ENCODE measurements at regions not wholly inside any gene's neighbourhood (a gene's known extent, or its start where the extent isn't known, plus 50 kb on each side); places are given as distances from the start of the nearest gene placed in this dataset.

DNA sequence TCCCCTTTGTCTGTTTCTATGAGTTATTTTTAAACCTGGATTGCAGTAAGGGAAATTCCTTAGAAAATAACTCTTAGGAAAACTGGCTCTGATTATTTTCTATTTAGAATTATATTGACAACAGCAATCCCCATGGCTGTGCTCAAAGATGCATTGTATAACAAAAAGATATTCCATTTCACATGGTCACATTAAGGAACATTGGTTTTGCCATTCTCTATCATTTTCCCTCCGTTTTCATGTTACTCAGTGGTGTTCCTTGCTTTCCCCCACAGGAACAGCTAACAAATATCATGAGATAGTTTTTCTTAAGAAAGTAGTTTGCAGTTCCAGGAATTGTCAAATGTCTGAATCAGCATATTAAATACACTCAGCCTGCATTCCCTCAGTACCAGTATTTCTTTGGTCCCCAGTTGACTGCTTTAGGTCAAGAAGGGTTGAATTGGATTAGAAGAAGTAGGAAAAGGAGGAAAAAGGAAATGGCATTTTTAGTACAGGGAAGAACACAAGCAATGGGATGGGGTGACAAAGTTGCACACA lies 436.7 kb downstream of the TNS3 start:
- H3K9me3 ChIP-seq (ENCODE audit: control insufficient read depth in 2 of 2, low read length in 2 of 2): no peaks in the 10 kb centered on the region
- H3K36me3 ChIP-seq (ENCODE audit: control insufficient read depth, insufficient read depth, low read length): no peaks in the 10 kb centered on the region
- H3K4me1 ChIP-seq (ENCODE audit: control insufficient read depth, insufficient read depth, low read length, poor library complexity, severe bottlenecking): no peaks in the 10 kb centered on the region
- no peak overlapping the region for H3K4me3 ChIP-seq (ENCODE audit: low read depth, low read length)
- no peak overlapping the region for H3K27ac Mint-ChIP-seq
- H3K27me3 ChIP-seq (ENCODE audit: control insufficient read depth, insufficient read depth, low read length): no peaks in the 10 kb centered on the region
- no peak for DNase-seq
- ATAC-seq (ENCODE audit: low read depth in 2 of 2): no peak
- no peak overlapping the region for H3K27ac ChIP-seq (ENCODE audit: insufficient read depth, low read length, poor library complexity, severe bottlenecking)
- H3K36me3 Mint-ChIP-seq: no peaks in the 10 kb centered on the region
- H3K4me1 Mint-ChIP-seq: no peaks in the 10 kb centered on the region
- no peak overlapping the region for H3K4me3 Mint-ChIP-seq
- no peaks in the 10 kb centered on the region for H3K27me3 Mint-ChIP-seq
- peaks cover 0 to 6% (median 0%) of the 10 kb centered on the region in 7 donors for H3K9me3 Mint-ChIP-seq

- peaks cover 0 to 5% (median 0%) of the 10 kb centered on the region in 7 donors for H3K9me3 Mint-ChIP-seq
- no peak overlapping the region for H3K4me3 ChIP-seq (ENCODE audit: low read depth, low read length)
- H3K4me1 ChIP-seq (ENCODE audit: control insufficient read depth, insufficient read depth, low read length, poor library complexity, severe bottlenecking): no peaks in the 10 kb centered on the region
- no peak for ATAC-seq (ENCODE audit: low read depth in 2 of 2)
- H3K27me3 Mint-ChIP-seq: no peaks in the 10 kb centered on the region
- peaks cover 2% of the 10 kb centered on the region for H3K27me3 ChIP-seq (ENCODE audit: control insufficient read depth, insufficient read depth, low read length)
- no peak overlapping the region for H3K27ac Mint-ChIP-seq
- no peak for DNase-seq
- H3K9me3 ChIP-seq (ENCODE audit: control insufficient read depth in 2 of 2, low read length in 2 of 2): no peaks in the 10 kb centered on the region
- H3K36me3 Mint-ChIP-seq: no peaks in the 10 kb centered on the region
- no peak overlapping the region for H3K27ac ChIP-seq (ENCODE audit: insufficient read depth, low read length, poor library complexity, severe bottlenecking)
- H3K4me3 Mint-ChIP-seq: no peak overlapping the region
- H3K4me1 Mint-ChIP-seq: no peaks in the 10 kb centered on the region
- no peaks in the 10 kb centered on the region for H3K36me3 ChIP-seq (ENCODE audit: control insufficient read depth, insufficient read depth, low read length)
Observed at GRCh38 chr7:47143339-47143738, 438.6 kb downstream of the TNS3 start.

- Histone ChIP-seq H3K4me1 (ENCODE audit: control insufficient read depth, insufficient read depth, low read length, poor library complexity, severe bottlenecking) (no peaks in the 10 kb centered on the region), H3K27me3 (ENCODE audit: control insufficient read depth, insufficient read depth, low read length) (peaks cover 2% of the 10 kb centered on the region), H3K9me3 (ENCODE audit: control insufficient read depth in 2 of 2, low read length in 2 of 2) (no peaks in the 10 kb centered on the region), H3K4me3 (ENCODE audit: low read depth, low read length) (no peak overlapping the region), H3K36me3 (ENCODE audit: control insufficient read depth, insufficient read depth, low read length) (no peaks in the 10 kb centered on the region), H3K27ac (ENCODE audit: insufficient read depth, low read length, poor library complexity, severe bottlenecking) (no peak overlapping the region)
- Mint-ChIP-seq H3K27me3 (no peaks in the 10 kb centered on the region), H3K27ac (no peak overlapping the region), H3K4me3 (no peak overlapping the region), H3K9me3 (peaks cover 0 to 5% (median 0%) of the 10 kb centered on the region in 7 donors), H3K4me1 (no peaks in the 10 kb centered on the region), H3K36me3 (no peaks in the 10 kb centered on the region)
- DNase-seq: no peak
- no peak for ATAC-seq (ENCODE audit: low read depth in 2 of 2)
Observed at GRCh38 chr7:47142867-47143175, 439.1 kb downstream of the TNS3 start.

DNA sequence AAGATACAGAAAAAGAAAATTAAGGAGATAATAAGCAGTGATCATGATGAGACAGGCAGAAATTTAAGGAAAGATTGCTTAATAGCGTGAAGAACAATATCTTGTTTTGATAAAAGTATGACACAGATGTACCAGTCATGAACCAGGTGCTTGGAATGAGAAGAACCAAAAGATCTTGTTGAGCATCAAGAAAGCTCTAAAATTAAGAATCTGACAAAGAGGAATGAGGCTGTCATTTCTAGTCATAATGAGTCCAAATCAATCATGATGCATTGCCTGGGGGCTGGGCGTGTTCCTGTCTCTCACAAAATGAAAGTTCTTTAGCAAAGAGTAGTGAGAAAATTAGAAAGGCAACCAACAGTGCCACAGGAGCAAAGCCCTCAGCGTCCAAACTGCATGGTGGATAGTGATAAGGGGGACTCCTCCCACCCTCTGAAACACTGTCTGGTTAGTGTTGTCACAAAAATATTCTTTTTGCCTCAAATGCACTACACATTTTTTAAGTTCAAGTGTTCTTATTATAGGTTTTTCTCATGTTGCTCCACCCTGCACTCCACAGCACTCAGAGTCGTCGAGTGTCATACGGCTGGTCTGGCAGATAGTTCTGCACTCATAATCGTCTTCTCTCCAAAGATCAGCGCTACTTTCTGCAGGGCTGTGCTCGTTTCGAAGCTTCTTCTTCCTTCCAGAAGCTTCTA lies 439.6 kb downstream of the TNS3 start:
- no peak overlapping the region for H3K4me3 ChIP-seq (ENCODE audit: low read depth, low read length)
- Mint-ChIP-seq H3K27ac (no peak overlapping the region), H3K9me3 (peaks cover 0 to 5% (median 0%) of the 10 kb centered on the region in 7 donors), H3K27me3 (no peaks in the 10 kb centered on the region), H3K4me3 (no peak overlapping the region), H3K4me1 (no peaks in the 10 kb centered on the region), H3K36me3 (no peaks in the 10 kb centered on the region)
- H3K27ac ChIP-seq (ENCODE audit: insufficient read depth, low read length, poor library complexity, severe bottlenecking): no peak overlapping the region
- H3K4me1 ChIP-seq (ENCODE audit: control insufficient read depth, insufficient read depth, low read length, poor library complexity, severe bottlenecking): no peaks in the 10 kb centered on the region
- DNase-seq (no peak), ATAC-seq (ENCODE audit: low read depth in 2 of 2) (no peak)
- H3K27me3 ChIP-seq (ENCODE audit: control insufficient read depth, insufficient read depth, low read length): peaks cover 2% of the 10 kb centered on the region
- no peaks in the 10 kb centered on the region for H3K36me3 ChIP-seq (ENCODE audit: control insufficient read depth, insufficient read depth, low read length)
- no peaks in the 10 kb centered on the region for H3K9me3 ChIP-seq (ENCODE audit: control insufficient read depth in 2 of 2, low read length in 2 of 2)

DNA sequence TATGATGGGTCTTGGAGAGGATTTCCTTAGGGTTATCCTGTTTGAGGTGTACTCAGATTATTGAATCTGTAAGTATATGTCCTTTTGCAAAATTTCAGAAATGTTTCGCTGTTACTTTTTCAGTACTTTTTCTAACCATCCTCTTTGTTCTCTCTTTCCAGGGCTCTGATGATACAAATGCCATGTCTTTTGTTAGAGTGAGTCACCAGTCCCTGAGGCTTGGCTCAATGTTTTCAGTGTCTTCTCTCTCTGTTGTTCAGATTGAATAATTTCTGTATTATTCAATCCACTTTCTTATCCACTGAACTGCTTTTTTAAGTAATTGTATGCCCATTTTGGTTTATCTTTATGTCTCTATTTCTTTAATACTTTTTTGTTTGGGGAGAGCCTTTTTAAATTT lies 449.4 kb downstream of the TNS3 start:
- H3K9me3 ChIP-seq (ENCODE audit: control insufficient read depth in 2 of 2, low read length in 2 of 2): no peaks in the 10 kb centered on the region
- no peaks in the 10 kb centered on the region for H3K36me3 ChIP-seq (ENCODE audit: control insufficient read depth, insufficient read depth, low read length)
- H3K9me3 Mint-ChIP-seq: peaks cover 0 to 5% (median 0%) of the 10 kb centered on the region in 7 donors
- H3K27ac ChIP-seq (ENCODE audit: insufficient read depth, low read length, poor library complexity, severe bottlenecking): no peak overlapping the region
- H3K4me3 ChIP-seq (ENCODE audit: low read depth, low read length): no peak overlapping the region
- no peaks in the 10 kb centered on the region for H3K36me3 Mint-ChIP-seq
- H3K27me3 Mint-ChIP-seq: no peaks in the 10 kb centered on the region
- no peak overlapping the region for H3K27ac Mint-ChIP-seq
- DNase-seq (no peak), ATAC-seq (ENCODE audit: low read depth in 2 of 2) (no peak)
- no peaks in the 10 kb centered on the region for H3K4me1 Mint-ChIP-seq
- H3K4me3 Mint-ChIP-seq: no peak overlapping the region
- no peaks in the 10 kb centered on the region for H3K27me3 ChIP-seq (ENCODE audit: control insufficient read depth, insufficient read depth, low read length)
- H3K4me1 ChIP-seq (ENCODE audit: control insufficient read depth, insufficient read depth, low read length, poor library complexity, severe bottlenecking): no peaks in the 10 kb centered on the region

DNA sequence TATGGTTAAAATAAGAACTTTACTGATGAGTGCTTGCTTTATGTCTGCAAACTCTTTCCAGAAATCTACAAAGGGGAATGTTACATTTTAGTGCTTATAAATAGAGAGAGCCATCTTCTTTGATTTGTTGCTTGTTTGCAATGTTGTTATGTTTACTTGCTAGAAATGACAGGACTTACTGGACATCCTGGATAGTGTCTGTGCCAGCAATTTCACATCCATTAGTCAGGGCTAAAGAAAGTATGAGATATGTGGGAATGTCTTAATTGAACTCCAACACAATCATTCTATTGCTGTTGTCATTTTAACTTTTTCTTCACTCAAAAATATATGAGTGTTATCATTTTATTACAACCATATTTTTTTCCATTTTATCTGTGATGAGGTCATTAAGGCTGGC lies 453.2 kb downstream of the TNS3 start:
- no peak for ATAC-seq (ENCODE audit: low read depth in 2 of 2)
- no peak overlapping the region for H3K4me3 Mint-ChIP-seq
- H3K9me3 Mint-ChIP-seq: peaks cover 0 to 5% (median 1%) of the 10 kb centered on the region in 7 donors
- no peak overlapping the region for H3K4me3 ChIP-seq (ENCODE audit: low read depth, low read length)
- no peaks in the 10 kb centered on the region for H3K36me3 ChIP-seq (ENCODE audit: control insufficient read depth, insufficient read depth, low read length)
- no peaks in the 10 kb centered on the region for H3K4me1 ChIP-seq (ENCODE audit: control insufficient read depth, insufficient read depth, low read length, poor library complexity, severe bottlenecking)
- H3K27me3 ChIP-seq (ENCODE audit: control insufficient read depth, insufficient read depth, low read length): no peaks in the 10 kb centered on the region
- no peak for DNase-seq
- no peak overlapping the region for H3K27ac Mint-ChIP-seq
- H3K9me3 ChIP-seq (ENCODE audit: control insufficient read depth in 2 of 2, low read length in 2 of 2): no peaks in the 10 kb centered on the region
- no peaks in the 10 kb centered on the region for H3K27me3 Mint-ChIP-seq
- H3K27ac ChIP-seq (ENCODE audit: insufficient read depth, low read length, poor library complexity, severe bottlenecking): no peak overlapping the region
- H3K36me3 Mint-ChIP-seq: no peaks in the 10 kb centered on the region
- no peaks in the 10 kb centered on the region for H3K4me1 Mint-ChIP-seq

- H3K4me1 Mint-ChIP-seq: no peaks in the 10 kb centered on the region
- DNase-seq (no peak), ATAC-seq (ENCODE audit: low read depth in 2 of 2) (no peak)
- no peaks in the 10 kb centered on the region for H3K36me3 ChIP-seq (ENCODE audit: control insufficient read depth, insufficient read depth, low read length)
- H3K27ac ChIP-seq (ENCODE audit: insufficient read depth, low read length, poor library complexity, severe bottlenecking): no peak overlapping the region
- peaks cover 0 to 5% (median 0%) of the 10 kb centered on the region in 7 donors for H3K9me3 Mint-ChIP-seq
- H3K27me3 ChIP-seq (ENCODE audit: control insufficient read depth, insufficient read depth, low read length): no peaks in the 10 kb centered on the region
- H3K27me3 Mint-ChIP-seq: no peaks in the 10 kb centered on the region
- no peaks in the 10 kb centered on the region for H3K36me3 Mint-ChIP-seq
- H3K4me3 ChIP-seq (ENCODE audit: low read depth, low read length): no peak overlapping the region
- no peaks in the 10 kb centered on the region for H3K9me3 ChIP-seq (ENCODE audit: control insufficient read depth in 2 of 2, low read length in 2 of 2)
- H3K4me1 ChIP-seq (ENCODE audit: control insufficient read depth, insufficient read depth, low read length, poor library complexity, severe bottlenecking): no peaks in the 10 kb centered on the region
- H3K27ac Mint-ChIP-seq: no peak overlapping the region
- H3K4me3 Mint-ChIP-seq: no peak overlapping the region
Observed at GRCh38 chr7:47125529-47125928, 456.4 kb downstream of the TNS3 start.

- no peak overlapping the region for H3K4me3 ChIP-seq (ENCODE audit: low read depth, low read length)
- no peaks in the 10 kb centered on the region for H3K36me3 Mint-ChIP-seq
- no peak overlapping the region for H3K4me3 Mint-ChIP-seq
- peaks cover 4% of the 10 kb centered on the region for H3K27me3 Mint-ChIP-seq
- no peaks in the 10 kb centered on the region for H3K4me1 ChIP-seq (ENCODE audit: control insufficient read depth, insufficient read depth, low read length, poor library complexity, severe bottlenecking)
- DNase-seq: no peak
- H3K27ac ChIP-seq (ENCODE audit: insufficient read depth, low read length, poor library complexity, severe bottlenecking): no peak overlapping the region
- no peaks in the 10 kb centered on the region for H3K4me1 Mint-ChIP-seq
- no peaks in the 10 kb centered on the region for H3K36me3 ChIP-seq (ENCODE audit: control insufficient read depth, insufficient read depth, low read length)
- no peaks in the 10 kb centered on the region for H3K27me3 ChIP-seq (ENCODE audit: control insufficient read depth, insufficient read depth, low read length)
- H3K27ac Mint-ChIP-seq: no peak overlapping the region
- no peaks in the 10 kb centered on the region for H3K9me3 ChIP-seq (ENCODE audit: control insufficient read depth in 2 of 2, low read length in 2 of 2)
- no peak for ATAC-seq (ENCODE audit: low read depth in 2 of 2)
- peaks cover 0 to 7% (median 0%) of the 10 kb centered on the region in 7 donors for H3K9me3 Mint-ChIP-seq
Observed at GRCh38 chr7:47119261-47119865, 462.5 kb downstream of the TNS3 start.
